ENCODE measurements at regions not wholly inside any gene's neighbourhood (a gene's known extent, or its start where the extent isn't known, plus 50 kb on each side); places are given as distances from the start of the nearest gene placed in this dataset.

DNA sequence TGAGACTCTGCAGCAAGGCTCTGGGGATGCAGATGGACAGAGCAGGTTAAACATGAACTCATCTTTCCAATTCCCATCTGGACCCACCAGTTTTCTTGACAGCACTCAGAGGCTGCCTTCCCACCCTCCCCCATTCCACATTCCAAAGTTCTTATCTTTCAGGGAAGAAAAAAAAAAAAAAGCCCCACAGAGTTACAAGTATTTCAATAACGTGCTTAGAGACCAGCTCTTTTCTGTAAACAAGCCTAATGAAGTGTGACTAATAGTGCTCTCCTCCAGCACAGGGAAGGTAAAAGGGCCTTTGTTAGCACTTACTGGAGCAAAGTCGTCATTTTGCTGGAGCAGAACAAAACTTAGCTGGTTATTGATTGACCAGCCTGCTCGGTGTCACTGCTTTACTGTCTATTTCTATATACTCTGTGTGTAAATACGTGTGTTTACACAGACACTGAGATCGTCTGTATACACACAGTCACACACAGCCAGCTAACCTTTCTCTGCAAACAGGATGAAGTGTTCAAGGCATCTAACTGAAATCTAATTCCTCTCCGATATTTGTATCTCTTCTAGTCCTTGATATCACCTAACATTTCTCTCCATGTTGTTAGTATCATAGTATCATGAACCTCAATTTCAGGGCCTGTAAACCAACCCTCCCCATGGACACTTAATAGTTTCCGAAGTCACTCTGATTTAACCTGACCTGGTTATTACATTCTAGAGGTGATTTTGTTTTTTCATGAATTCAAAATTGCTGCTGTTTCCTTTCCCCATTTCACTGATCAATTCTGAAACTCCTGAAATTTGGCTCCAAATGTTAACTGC, 84.9 kb downstream of the ZNF608 start (continued):
- TF ChIP-seq ZNF142 (CRISPR knock-in tag; IDR thresholded peaks at IDR 0.05), result peak; percentile 43; the same call in 1 of the 2 replicates
- TF ChIP-seq FOXO1 (CRISPR knock-in tag; IDR thresholded peaks at IDR 0.05), result peak; percentile 96
- TF ChIP-seq FOXA3 (CRISPR knock-in tag; IDR thresholded peaks at IDR 0.05), result peak; percentile 99
- peak; percentile 61 for TF ChIP-seq THAP11 (CRISPR knock-in tag; IDR thresholded peaks at IDR 0.05)
- TF ChIP-seq, protein P1, sequence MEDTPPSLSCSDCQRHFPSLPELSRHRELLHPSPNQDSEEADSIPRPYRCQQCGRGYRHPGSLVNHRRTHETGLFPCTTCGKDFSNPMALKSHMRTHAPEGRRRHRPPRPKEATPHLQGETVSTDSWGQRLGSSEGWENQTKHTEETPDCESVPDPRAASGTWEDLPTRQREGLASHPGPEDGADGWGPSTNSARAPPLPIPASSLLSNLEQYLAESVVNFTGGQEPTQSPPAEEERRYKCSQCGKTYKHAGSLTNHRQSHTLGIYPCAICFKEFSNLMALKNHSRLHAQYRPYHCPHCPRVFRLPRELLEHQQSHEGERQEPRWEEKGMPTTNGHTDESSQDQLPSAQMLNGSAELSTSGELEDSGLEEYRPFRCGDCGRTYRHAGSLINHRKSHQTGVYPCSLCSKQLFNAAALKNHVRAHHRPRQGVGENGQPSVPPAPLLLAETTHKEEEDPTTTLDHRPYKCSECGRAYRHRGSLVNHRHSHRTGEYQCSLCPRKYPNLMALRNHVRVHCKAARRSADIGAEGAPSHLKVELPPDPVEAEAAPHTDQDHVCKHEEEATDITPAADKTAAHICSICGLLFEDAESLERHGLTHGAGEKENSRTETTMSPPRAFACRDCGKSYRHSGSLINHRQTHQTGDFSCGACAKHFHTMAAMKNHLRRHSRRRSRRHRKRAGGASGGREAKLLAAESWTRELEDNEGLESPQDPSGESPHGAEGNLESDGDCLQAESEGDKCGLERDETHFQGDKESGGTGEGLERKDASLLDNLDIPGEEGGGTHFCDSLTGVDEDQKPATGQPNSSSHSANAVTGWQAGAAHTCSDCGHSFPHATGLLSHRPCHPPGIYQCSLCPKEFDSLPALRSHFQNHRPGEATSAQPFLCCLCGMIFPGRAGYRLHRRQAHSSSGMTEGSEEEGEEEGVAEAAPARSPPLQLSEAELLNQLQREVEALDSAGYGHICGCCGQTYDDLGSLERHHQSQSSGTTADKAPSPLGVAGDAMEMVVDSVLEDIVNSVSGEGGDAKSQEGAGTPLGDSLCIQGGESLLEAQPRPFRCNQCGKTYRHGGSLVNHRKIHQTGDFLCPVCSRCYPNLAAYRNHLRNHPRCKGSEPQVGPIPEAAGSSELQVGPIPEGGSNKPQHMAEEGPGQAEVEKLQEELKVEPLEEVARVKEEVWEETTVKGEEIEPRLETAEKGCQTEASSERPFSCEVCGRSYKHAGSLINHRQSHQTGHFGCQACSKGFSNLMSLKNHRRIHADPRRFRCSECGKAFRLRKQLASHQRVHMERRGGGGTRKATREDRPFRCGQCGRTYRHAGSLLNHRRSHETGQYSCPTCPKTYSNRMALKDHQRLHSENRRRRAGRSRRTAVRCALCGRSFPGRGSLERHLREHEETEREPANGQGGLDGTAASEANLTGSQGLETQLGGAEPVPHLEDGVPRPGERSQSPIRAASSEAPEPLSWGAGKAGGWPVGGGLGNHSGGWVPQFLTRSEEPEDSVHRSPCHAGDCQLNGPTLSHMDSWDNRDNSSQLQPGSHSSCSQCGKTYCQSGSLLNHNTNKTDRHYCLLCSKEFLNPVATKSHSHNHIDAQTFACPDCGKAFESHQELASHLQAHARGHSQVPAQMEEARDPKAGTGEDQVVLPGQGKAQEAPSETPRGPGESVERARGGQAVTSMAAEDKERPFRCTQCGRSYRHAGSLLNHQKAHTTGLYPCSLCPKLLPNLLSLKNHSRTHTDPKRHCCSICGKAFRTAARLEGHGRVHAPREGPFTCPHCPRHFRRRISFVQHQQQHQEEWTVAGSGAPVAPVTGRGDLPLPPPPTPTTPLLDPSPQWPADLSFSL (CRISPR knock-in tag; IDR thresholded peaks at IDR 0.05), result 0 out of 2 replicates have a peak, but pooled peaks have one; percentile 43
- TF ChIP-seq SKI (IDR thresholded peaks at IDR 0.05; ENCODE audit: partially characterized antibody), result peak; percentile 99
- TF ChIP-seq ZSCAN31 (CRISPR knock-in tag; IDR thresholded peaks at IDR 0.05; ENCODE audit: low read depth), result no peak; the same call in 1 of the 2 replicates
- TF ChIP-seq ZBTB33 (CRISPR knock-in tag; IDR thresholded peaks at IDR 0.05), result peak; percentile 16; the same call in 1 of the 2 replicates
- TF ChIP-seq ZNF362 (CRISPR knock-in tag; IDR thresholded peaks at IDR 0.05; ENCODE audit: borderline replicate concordance), result peak; percentile 98
